Urinary bladder (tissue), 3 donors: ENCODE measurements at regions not wholly inside any gene's neighbourhood (a gene's known extent, or its start where the extent isn't known, plus 50 kb on each side); places are given as distances from the start of the nearest gene placed in this dataset.
A peak's percentile ranks its signal among the peaks of the same experiment; 100 is the strongest.

Experiments used
- DNase-seq: peaks from one replicate; pipeline ENCODE4 v3.0.0-alpha.2; 2015; ENCODE audit errors: extremely low spot score
- H3K27ac ChIP-seq: one replicate; pipeline ENCODE4 v1.5.1; 2013; ENCODE audit warnings: low read depth, mild to moderate bottlenecking, moderate library complexity
- H3K36me3 ChIP-seq: one replicate; pipeline ENCODE4 v1.6.1; 2013; ENCODE audit warnings: mild to moderate bottlenecking, moderate library complexity; ENCODE audit not compliant: insufficient read depth
- H3K4me1 ChIP-seq: one replicate; pipeline ENCODE4 v1.6.1; 2013; ENCODE audit warnings: mild to moderate bottlenecking, moderate library complexity; ENCODE audit not compliant: insufficient read depth
- H3K4me3 ChIP-seq: one replicate; pipeline ENCODE4 v1.5.1; 2013; ENCODE audit warnings: low read depth, low read length
- WGBS: extraction: QIAGEN DNeasy Blood & Tissue Kit; methylation state at CpG from one replicate; pipeline ENCODE4 v1.1.7; 2013; 5-methylcytosine and 5-hydroxymethylcytosine counted together
- donor health status: healthy with polysubstance abuse.
- donor health status: healthy.

DNA sequence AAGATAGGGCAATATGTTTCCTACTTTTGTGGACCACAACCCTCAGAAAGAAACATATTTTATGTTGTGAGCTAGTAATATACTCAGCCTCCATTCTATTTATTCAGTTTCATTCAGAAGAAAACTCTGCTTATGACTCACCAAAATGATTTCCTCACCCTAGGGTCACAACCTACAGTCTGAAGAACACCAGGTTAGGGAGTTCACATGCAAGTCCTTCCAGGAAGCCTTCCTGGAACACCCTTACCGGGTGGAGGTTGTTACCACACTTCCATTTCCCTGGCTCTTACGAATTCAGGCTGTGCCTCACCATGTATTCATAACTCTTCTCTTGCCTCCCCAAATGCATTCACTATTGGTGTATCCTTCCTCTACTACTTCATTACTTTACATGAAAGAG is 228.0 kb upstream of the ADAMTS9 start:
- Histone ChIP-seq H3K27ac (no peak overlapping the region), H3K36me3 (no peaks in the 10 kb centered on the region), H3K4me3 (no peak overlapping the region), H3K4me1 (no peaks in the 10 kb centered on the region)
- no peak for DNase-seq
- WGBS, result 77% methylated on average over 2 of the region's 2 CpGs

DNA sequence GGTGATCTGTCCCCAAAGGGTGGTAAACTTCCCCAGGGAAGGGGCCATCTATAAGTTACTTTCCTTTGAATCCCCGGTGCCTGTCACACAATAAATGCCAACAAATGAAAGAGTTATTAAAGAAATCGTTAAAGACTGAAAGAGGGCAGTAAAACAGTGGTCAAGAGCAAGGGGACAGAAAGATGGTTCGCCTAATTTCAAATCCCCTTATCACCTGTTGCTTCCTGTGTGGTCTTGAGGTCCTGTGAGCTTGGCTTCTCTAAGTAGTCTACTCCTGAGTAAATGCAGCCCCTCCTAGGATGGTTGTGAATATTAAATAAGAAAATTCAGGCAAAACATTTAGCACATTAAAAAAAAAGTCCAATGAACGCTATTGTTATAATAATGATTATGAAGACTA is 225.7 kb upstream of the ADAMTS9 start:
- H3K4me1 ChIP-seq, result no peaks in the 10 kb centered on the region
- H3K4me3 ChIP-seq, result no peak overlapping the region
- H3K27ac ChIP-seq, result no peak overlapping the region
- no peak for DNase-seq
- WGBS, result 82% methylated on average over 4 of the region's 4 CpGs
- H3K36me3 ChIP-seq, result no peaks in the 10 kb centered on the region

DNA sequence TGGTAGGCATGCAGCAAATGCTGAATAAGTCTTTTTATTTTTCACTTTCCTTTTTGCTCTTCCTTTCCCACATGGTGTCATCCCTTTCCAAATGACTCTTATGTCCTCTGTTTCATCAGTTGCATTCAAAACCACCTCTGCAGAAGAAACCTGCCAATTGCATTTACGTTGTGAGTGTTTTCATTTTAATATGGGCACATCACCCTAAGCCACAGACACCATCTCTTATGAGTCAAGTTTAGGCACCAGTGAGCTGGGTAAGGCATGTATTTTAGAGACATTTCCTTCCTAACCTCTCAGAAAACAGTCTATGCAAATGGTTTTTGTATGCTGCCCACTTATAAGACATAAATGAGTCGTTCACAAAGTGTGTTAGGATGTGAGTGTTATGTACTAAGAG is 223.3 kb upstream of the ADAMTS9 start:
- H3K36me3 ChIP-seq, result no peaks in the 10 kb centered on the region
- H3K4me3 ChIP-seq, result no peak overlapping the region
- 94% methylated on average over 2 of the region's 2 CpGs for WGBS
- no peak for DNase-seq
- no peaks in the 10 kb centered on the region for H3K4me1 ChIP-seq
- H3K27ac ChIP-seq, result no peak overlapping the region

DNA sequence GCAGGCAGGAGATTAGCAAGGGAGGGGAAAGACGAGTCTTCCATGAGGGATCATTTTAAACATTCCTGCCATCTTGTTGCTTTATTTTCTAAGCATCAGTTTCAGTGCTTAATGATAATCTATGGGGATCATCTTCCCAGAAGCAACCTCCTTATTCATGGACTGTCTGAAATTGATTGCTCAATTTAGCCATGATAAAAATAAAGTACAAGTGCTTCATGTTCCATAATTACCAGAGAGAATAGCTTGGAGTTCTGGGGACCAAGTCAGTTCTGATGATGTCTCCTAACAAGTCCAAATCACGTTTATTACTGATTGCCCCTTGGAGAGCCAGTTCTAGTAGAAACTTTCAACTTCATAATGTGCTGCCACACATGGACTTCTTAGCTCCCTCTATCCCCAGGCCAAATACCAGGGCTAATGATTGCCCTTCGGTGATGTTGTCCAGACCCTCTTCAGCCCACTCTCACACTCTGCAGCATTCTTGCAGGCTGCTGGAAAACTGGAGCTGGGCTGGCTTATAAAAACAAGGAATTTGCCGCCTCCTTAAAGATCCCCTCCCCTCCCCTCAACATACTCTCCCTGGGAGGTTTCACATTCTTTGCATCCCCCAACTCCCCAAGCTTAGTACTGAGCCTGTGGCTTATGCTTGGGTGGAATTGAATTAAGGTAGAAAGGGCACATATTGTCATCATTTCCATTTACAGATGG is 222.1 kb upstream of the ADAMTS9 start:
- H3K27ac ChIP-seq, result no peak overlapping the region
- WGBS, result 79% methylated on average over 4 of the region's 4 CpGs

DNA sequence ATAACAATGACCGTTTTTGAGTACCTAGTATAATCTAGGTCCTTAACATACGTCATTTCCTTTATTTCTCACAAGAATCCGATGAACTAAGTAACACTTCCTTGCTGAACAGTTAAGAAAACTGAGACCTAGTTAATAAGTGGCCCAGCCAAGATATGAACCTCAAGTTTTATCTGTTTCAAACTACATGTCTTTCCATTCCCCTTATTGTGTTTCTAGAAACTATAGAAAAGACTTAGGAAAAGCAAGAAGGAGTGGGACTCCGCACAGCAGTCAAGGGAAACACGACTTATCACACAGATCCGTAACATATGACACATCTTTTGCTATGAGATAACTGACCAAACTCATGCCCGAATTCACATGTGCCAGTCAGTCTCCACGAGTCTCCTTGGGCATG is 221.2 kb upstream of the ADAMTS9 start:
- no peak for DNase-seq
- no peak overlapping the region for H3K4me3 ChIP-seq
- WGBS, result 90% methylated on average over 8 of the region's 8 CpGs
- no peak overlapping the region for H3K27ac ChIP-seq
- H3K4me1 ChIP-seq, result no peaks in the 10 kb centered on the region
- H3K36me3 ChIP-seq, result no peaks in the 10 kb centered on the region

More for the DNA sequence above, 222.1 kb upstream of the ADAMTS9 start:
- Histone ChIP-seq H3K4me3 (no peak overlapping the region), H3K4me1 (no peaks in the 10 kb centered on the region), H3K36me3 (no peaks in the 10 kb centered on the region)
- no peak for DNase-seq

DNA sequence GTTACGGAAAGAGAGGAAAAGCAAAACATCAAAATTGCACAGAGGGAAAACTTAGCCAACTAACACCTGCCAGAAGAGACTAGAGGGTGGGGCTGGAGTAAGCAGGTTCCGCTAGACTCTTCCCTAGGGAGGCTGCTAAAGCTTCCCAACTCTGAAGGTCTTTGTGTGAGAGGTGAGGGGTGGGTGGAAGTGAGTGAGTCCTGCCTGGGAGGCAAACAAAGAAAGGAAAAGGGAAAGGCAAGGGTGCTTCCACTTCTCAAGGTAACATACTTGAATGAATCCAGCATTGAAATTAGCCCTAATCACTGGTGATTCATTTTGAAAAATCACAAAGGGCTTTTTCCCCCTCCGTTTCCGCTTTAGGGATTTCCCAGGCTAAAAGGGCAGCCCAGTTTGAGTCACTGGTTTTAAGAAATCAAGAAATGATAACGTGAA is 220.5 kb upstream of the ADAMTS9 start:
- 67% methylated on average over 5 of the region's 5 CpGs for WGBS
- Histone ChIP-seq H3K27ac (no peak overlapping the region), H3K4me1 (no peaks in the 10 kb centered on the region), H3K36me3 (no peaks in the 10 kb centered on the region), H3K4me3 (no peak overlapping the region)
- DNase-seq, result no peak

DNA sequence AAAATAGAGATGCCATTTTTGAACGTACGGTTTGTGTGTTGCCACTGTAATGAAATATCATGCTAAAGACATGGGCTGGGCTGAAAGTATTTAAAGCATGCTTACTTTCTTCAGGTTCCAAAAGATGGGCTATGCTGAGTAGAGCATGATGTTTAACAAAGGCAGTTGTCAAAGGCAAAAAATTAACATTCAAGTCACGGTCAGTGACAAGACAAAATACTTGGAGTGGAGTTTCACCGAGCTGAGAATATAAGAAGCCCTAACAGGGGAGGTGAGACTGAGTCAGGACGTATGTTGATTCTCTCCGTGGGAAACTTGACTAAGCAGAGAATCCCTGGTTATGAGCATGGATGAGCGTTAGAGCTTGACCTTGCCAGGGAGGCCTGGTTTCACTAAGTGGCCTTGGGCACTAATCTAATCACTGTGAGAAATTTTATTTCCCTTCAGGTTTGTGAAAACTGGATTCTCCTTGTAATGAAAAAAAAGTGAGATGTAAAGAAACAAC is 218.2 kb upstream of the ADAMTS9 start:
- 84% methylated on average over 7 of the region's 7 CpGs for WGBS
- no peaks in the 10 kb centered on the region for H3K36me3 ChIP-seq
- no peaks in the 10 kb centered on the region for H3K4me1 ChIP-seq
- H3K27ac ChIP-seq, result no peak overlapping the region
- H3K4me3 ChIP-seq, result no peak overlapping the region
- no peak for DNase-seq

DNA sequence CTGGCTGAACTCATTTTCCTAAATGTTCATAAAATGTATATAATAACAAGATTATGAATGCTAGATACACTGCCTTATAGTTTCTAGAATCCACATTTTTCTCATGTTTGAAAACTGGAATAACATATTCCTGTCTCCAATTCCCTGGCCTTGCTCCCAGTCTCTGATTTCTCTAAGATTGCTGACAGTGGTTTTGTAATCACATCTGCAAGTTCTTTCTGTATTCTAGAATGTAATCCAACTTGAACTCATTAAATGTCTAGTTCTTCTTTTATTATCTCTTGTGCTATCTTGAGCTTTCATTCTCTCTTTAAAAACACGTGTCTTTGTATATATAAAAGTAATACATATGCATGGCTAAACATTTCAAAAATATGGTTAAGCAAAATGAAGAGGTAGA is 215.2 kb upstream of the ADAMTS9 start:
- H3K4me3 ChIP-seq, result no peak overlapping the region
- no peaks in the 10 kb centered on the region for H3K4me1 ChIP-seq
- no peak overlapping the region for H3K27ac ChIP-seq
- DNase-seq, result peak; percentile 71
- WGBS, result 16% methylated on average over 1 of the region's 1 CpG
- H3K36me3 ChIP-seq, result no peaks in the 10 kb centered on the region

DNA sequence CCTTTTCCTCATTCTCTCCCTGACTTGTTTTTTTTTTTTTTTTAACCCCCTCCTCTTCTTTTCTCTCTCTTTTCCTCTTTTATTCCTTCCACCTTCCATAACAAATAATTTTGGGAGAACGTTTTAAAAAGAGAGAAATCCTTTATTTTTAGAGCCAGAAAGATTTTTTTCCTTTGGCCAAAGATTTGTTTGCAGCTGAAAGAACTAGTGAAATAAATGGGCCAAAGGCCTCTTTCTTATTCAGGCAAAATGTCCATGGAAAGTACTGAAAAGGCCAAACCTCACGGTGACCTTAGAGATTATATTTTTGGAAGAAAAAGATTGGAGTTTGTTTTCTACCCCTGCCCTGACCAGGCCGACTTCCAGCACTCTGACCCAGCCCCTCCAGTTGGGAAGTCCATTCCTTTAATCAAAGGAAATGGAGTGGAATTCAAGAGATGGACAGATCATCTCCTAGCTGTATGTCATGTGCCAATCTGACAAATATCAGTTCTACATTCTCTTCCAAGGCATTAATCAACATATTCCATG is 214.3 kb upstream of the ADAMTS9 start:
- WGBS, result 39% methylated on average over 3 of the region's 3 CpGs
- no peaks in the 10 kb centered on the region for H3K36me3 ChIP-seq
- H3K4me3 ChIP-seq, result no peak overlapping the region
- H3K4me1 ChIP-seq, result no peaks in the 10 kb centered on the region
- H3K27ac ChIP-seq, result no peak overlapping the region
- no peak for DNase-seq

DNA sequence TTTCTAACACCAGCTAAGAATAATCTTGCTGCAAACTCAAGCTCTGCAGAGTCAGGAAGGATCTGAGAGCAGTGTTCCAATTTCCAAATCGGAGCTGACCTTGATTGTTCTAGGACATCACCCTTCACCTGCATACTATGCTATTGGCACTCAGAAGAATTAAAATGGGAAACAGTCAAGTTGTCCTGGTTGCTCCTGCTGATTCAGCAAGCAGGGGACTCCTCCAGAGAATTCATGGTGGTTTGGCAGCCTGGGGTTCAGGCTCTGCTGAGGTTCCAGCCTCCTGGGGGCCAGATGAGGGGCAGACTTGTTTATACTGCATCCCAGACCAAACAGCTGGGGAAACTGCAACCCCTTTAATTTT is 213.7 kb upstream of the ADAMTS9 start:
- Histone ChIP-seq H3K4me1 (no peaks in the 10 kb centered on the region), H3K27ac (no peak overlapping the region), H3K4me3 (no peak overlapping the region), H3K36me3 (no peaks in the 10 kb centered on the region)
- 15% methylated on average over 1 of the region's 1 CpG for whole genome bisulfite sequencing
- no peak for DNase-seq

DNA sequence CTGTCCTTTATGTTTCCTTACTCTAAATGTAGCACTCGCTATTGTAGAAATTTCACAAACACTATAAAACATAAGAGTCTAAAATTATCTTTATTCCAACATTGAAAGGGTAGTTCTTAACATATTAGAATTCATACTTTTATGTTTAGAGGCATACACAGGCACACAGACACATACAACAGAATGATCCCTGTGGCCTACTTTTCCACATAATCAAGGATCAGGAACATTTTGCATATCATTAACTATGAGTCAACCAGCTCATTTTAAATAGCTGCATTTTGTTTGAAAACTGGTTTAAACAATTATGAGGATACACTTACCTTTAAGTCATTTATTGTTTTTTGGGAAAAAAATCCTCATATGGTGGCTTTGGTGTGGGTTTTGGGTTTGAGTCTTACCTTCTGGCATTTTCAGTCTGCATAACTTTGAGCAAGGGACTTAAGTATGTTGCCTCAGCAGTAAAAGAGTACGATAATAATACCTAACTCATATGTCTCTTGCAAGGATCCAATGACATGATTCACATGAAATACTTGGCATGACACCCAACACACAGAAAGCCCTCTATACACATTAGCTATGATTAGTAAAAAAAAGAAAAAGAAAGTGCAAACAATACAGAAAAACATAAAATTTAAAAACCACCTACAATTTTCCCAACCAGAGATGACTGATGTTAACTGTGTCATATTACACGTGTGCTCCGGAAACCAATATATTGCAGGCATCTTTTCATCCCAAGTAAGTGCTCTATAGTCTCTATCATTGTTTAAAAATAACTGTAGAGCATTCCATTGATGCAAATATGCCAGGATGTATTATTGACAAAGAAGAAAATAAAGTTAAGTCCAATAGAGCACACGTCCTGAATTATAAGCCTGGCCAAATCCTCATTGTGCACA is 213.1 kb upstream of the ADAMTS9 start:
- Histone ChIP-seq H3K36me3 (no peaks in the 10 kb centered on the region), H3K27ac (no peak overlapping the region), H3K4me1 (no peaks in the 10 kb centered on the region), H3K4me3 (no peak overlapping the region)
- DNase-seq, result no peak
- 49% methylated on average over 5 of the region's 5 CpGs for WGBS

DNA sequence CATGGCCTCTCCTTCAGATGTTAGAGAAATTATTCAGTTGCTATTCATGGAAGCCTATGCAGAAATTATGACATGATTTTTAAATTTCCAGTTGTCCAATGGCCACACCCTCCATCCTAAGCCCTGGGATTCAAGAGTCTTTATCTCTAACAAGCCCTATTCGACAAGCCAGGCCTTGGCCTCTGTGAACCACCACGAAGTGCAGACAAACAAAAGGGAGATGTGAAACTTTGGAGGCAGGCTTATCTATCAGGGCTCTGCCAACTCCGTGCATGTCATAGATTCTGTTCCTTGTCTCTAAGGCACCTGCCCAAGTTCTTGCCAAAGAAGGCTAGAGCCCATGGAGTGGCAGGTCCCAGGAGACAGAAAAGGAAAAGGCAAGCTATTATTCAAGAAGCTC is 212.4 kb upstream of the ADAMTS9 start:
- WGBS, result 31% methylated on average over 3 of the region's 3 CpGs
- DNase-seq, result no peak
- Histone ChIP-seq H3K4me1 (no peaks in the 10 kb centered on the region), H3K36me3 (no peaks in the 10 kb centered on the region), H3K27ac (no peak overlapping the region), H3K4me3 (no peak overlapping the region)

DNA sequence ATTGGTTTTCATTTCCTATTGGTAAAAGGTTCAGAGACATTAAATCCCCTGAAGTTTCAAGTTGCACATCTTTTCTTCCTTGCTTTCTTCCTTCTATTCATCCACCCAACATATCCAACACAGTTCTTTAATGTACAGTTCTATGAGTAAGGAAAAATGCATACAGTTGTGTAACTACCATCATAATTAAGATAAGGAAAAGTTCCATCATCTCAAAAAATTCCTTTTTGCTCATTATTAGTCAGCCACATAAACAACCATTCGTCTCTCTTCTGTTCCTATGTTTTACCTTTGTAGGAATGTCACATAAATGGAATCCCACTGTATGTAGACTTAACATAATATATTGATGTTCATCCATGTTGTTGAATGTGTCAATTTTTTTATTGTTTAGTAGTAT is 211.1 kb upstream of the ADAMTS9 start:
- DNase-seq, result no peak
- Histone ChIP-seq H3K4me3 (no peak overlapping the region), H3K4me1 (no peaks in the 10 kb centered on the region), H3K36me3 (no peaks in the 10 kb centered on the region), H3K27ac (no peak overlapping the region)
- 83% methylated on average over 1 of the region's 1 CpG for WGBS
